ENCODE measurements at regions not wholly inside any gene's neighbourhood (a gene's known extent, or its start where the extent isn't known, plus 50 kb on each side); places are given as distances from the start of the nearest gene placed in this dataset.

DNA sequence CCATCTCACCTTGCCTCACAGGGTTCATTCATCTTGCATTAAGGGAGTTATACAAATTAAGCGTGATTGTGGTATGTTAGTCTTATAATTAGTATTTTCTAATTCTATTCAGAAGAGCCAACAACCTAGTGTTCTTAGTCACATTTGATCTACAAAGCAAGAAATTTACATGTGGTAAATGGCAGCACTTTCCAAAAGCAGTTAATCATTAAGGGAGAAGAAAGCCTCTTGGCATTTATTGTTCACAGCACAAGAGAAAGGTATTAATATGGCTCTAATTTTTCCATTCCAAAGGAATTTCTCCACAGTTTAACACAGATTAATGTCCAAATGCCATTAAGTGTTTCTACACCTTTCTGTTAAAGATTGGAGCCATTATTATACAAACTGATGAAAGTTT lies 1077.1 kb downstream of the ZPLD1 start:
- no peaks in the 10 kb centered on the region for H4K20me1 ChIP-seq (ENCODE audit: insufficient read depth, poor library complexity, severe bottlenecking)
- no peaks in the 10 kb centered on the region for H3K79me2 ChIP-seq
- no peaks in the 10 kb centered on the region for H3K4me1 ChIP-seq (ENCODE audit: insufficient read depth)
- TF ChIP-seq, protein P1, sequence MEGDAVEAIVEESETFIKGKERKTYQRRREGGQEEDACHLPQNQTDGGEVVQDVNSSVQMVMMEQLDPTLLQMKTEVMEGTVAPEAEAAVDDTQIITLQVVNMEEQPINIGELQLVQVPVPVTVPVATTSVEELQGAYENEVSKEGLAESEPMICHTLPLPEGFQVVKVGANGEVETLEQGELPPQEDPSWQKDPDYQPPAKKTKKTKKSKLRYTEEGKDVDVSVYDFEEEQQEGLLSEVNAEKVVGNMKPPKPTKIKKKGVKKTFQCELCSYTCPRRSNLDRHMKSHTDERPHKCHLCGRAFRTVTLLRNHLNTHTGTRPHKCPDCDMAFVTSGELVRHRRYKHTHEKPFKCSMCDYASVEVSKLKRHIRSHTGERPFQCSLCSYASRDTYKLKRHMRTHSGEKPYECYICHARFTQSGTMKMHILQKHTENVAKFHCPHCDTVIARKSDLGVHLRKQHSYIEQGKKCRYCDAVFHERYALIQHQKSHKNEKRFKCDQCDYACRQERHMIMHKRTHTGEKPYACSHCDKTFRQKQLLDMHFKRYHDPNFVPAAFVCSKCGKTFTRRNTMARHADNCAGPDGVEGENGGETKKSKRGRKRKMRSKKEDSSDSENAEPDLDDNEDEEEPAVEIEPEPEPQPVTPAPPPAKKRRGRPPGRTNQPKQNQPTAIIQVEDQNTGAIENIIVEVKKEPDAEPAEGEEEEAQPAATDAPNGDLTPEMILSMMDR (IDR thresholded peaks at IDR 0.05; ENCODE audit: poor library complexity): no peak
- no peak for TF ChIP-seq EZH2phosphoT487 (IDR thresholded peaks at IDR 0.05; ENCODE audit: low read depth, severe bottlenecking, unreplicated experiment)
- no peak for TF ChIP-seq EZH2 (IDR thresholded peaks at IDR 0.05; ENCODE audit: borderline replicate concordance)
- H3K27me3 ChIP-seq: no peaks in the 10 kb centered on the region
- no peaks in the 10 kb centered on the region for H3K36me3 ChIP-seq (replicated peaks; ENCODE audit: insufficient read depth, low read depth)
- peak overlapping the region; percentile 2 for H2AFZ ChIP-seq
- no peaks in the 10 kb centered on the region for H3K9me2 ChIP-seq (replicated peaks; ENCODE audit: insufficient read depth)
- H3K4me3 ChIP-seq: no peak overlapping the region
- peak overlapping the region; percentile 37 for H3K4me2 ChIP-seq
- WGBS (ENCODE audit: low lambda C conversion rate, missing lambda C conversion rate): 79% methylated on average over 1 of the region's 1 CpG
- DNase-seq (ENCODE audit: low spot score): no peak
- H3K9me3 ChIP-seq (ENCODE audit: low read depth): no peaks in the 10 kb centered on the region
- H3K27ac ChIP-seq: peak overlapping the region; percentile 37

DNA sequence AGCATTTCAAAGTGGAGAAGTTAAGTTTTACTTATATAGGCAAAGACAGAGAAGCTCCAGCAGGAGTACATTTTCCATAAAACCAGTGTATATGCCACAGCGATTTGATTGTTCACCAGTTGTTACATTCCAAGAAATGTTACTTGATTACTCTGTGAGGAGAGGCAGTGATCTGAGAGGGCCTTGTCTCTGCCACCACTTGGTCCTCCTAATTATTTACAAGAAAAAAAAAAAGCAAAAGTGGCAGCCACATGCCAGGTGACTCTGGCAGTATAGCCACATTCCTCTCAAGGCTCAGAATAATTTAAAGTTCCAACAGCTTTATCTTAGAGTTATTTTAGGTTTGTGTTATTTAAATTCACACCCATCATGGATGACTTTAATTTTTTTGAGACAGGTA lies 1077.8 kb downstream of the ZPLD1 start:
- H3K9me2 ChIP-seq (replicated peaks; ENCODE audit: insufficient read depth): no peaks in the 10 kb centered on the region
- no peaks in the 10 kb centered on the region for H3K9me3 ChIP-seq (ENCODE audit: low read depth)
- 93% methylated on average over 1 of the region's 1 CpG for WGBS (ENCODE audit: low lambda C conversion rate, missing lambda C conversion rate)
- TF ChIP-seq EZH2phosphoT487 (IDR thresholded peaks at IDR 0.05; ENCODE audit: low read depth, severe bottlenecking, unreplicated experiment) (no peak), EZH2 (IDR thresholded peaks at IDR 0.05; ENCODE audit: borderline replicate concordance) (no peak)
- TF ChIP-seq, protein P1 (IDR thresholded peaks at IDR 0.05; ENCODE audit: poor library complexity): no peak
- no peaks in the 10 kb centered on the region for H3K36me3 ChIP-seq (replicated peaks; ENCODE audit: insufficient read depth, low read depth)
- H3K27ac ChIP-seq: peak overlapping the region; percentile 37
- H4K20me1 ChIP-seq (ENCODE audit: insufficient read depth, poor library complexity, severe bottlenecking): no peaks in the 10 kb centered on the region
- no peak overlapping the region for H2AFZ ChIP-seq
- no peaks in the 10 kb centered on the region for H3K27me3 ChIP-seq
- no peak overlapping the region for H3K4me3 ChIP-seq
- H3K79me2 ChIP-seq: no peaks in the 10 kb centered on the region
- H3K4me1 ChIP-seq (ENCODE audit: insufficient read depth): no peaks in the 10 kb centered on the region
- no peak for DNase-seq (ENCODE audit: low spot score)
- no peak overlapping the region for H3K4me2 ChIP-seq

DNA sequence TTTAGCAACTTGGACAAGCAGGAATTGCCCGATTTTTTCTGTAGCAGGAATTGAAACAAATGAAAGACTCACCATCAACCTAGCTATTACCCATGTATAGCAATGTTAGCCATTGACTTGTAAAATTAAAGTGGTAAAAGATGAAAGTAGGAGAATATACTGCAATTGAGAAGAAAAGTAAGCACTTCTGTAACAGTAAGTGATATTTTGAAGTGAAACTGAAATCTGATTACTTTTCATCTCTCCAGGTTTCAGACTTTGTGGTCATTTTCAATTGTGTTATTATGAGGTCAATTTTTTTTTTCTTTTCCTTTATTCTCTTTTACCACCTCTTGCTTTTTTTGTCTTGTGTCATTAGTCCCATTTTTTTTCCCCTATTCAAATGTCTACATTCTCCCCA lies 1078.2 kb downstream of the ZPLD1 start:
- H3K4me2 ChIP-seq: no peak overlapping the region
- WGBS (ENCODE audit: low lambda C conversion rate, missing lambda C conversion rate): 92% methylated on average over 1 of the region's 1 CpG

More for the DNA sequence above, 1078.2 kb downstream of the ZPLD1 start:
- no peaks in the 10 kb centered on the region for H3K79me2 ChIP-seq
- no peak overlapping the region for H2AFZ ChIP-seq
- no peaks in the 10 kb centered on the region for H3K4me1 ChIP-seq (ENCODE audit: insufficient read depth)
- H3K4me3 ChIP-seq: no peak overlapping the region
- no peaks in the 10 kb centered on the region for H3K9me2 ChIP-seq (replicated peaks; ENCODE audit: insufficient read depth)
- no peak overlapping the region for H3K27ac ChIP-seq
- TF ChIP-seq, protein P1 (IDR thresholded peaks at IDR 0.05; ENCODE audit: poor library complexity): no peak
- TF ChIP-seq EZH2 (IDR thresholded peaks at IDR 0.05; ENCODE audit: borderline replicate concordance): no peak
- no peak for TF ChIP-seq EZH2phosphoT487 (IDR thresholded peaks at IDR 0.05; ENCODE audit: low read depth, severe bottlenecking, unreplicated experiment)
- no peaks in the 10 kb centered on the region for H3K9me3 ChIP-seq (ENCODE audit: low read depth)
- no peaks in the 10 kb centered on the region for H4K20me1 ChIP-seq (ENCODE audit: insufficient read depth, poor library complexity, severe bottlenecking)
- no peaks in the 10 kb centered on the region for H3K36me3 ChIP-seq (replicated peaks; ENCODE audit: insufficient read depth, low read depth)
- no peaks in the 10 kb centered on the region for H3K27me3 ChIP-seq
- DNase-seq (ENCODE audit: low spot score): no peak
